ENCODE measurements at regions not wholly inside any gene's neighbourhood (a gene's known extent, or its start where the extent isn't known, plus 50 kb on each side); places are given as distances from the start of the nearest gene placed in this dataset.

DNA sequence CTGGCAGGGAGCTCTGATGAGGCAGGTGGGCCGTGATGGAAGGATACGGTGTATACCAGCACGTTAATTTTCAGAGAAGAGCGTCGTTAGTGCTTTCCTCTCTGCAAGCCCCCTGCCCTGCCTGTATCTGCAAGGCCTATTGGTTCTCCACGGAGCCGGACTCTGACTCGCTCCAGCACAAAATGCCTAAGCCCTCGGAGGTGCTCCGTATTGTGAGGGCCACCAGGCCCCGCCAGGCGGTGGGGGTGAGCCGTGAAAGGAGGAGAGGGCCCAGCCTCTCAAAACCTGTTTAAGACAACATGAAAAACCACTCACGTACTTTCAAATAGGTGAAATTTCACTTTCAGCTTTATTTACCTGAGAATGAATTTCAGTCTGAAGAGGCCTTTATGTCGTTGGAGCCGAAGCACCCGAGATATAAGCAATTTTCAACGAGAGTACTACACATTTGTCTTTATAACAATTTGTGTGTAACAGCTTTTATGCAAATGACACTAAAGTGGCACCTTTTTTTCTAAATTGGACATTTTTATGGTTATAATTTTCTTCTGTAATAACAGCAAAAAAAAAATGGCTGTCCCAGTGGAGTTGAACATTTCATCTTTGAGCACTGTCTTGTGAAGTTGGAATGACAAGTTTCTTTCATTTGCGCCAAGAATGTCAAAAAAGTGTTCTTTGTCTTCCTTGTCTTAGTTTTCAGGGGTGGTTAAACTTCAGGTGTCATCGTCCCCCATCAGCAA is 749.5 kb downstream of the VRK1 start:
- Histone ChIP-seq H3K27ac (no peak overlapping the region), H3K36me3 (no peaks in the 10 kb centered on the region), H3K4me1 (ENCODE audit: control insufficient read depth in 1 of 2, low read depth in 2 of 2) (no peaks in the 10 kb centered on the region), H3K9me3 (no peaks in the 10 kb centered on the region), H3K27me3 (replicated peaks; ENCODE audit: insufficient read depth) (no peaks in the 10 kb centered on the region), H3K4me3 (no peak overlapping the region)
- TF ChIP-seq, protein P1, sequence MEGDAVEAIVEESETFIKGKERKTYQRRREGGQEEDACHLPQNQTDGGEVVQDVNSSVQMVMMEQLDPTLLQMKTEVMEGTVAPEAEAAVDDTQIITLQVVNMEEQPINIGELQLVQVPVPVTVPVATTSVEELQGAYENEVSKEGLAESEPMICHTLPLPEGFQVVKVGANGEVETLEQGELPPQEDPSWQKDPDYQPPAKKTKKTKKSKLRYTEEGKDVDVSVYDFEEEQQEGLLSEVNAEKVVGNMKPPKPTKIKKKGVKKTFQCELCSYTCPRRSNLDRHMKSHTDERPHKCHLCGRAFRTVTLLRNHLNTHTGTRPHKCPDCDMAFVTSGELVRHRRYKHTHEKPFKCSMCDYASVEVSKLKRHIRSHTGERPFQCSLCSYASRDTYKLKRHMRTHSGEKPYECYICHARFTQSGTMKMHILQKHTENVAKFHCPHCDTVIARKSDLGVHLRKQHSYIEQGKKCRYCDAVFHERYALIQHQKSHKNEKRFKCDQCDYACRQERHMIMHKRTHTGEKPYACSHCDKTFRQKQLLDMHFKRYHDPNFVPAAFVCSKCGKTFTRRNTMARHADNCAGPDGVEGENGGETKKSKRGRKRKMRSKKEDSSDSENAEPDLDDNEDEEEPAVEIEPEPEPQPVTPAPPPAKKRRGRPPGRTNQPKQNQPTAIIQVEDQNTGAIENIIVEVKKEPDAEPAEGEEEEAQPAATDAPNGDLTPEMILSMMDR (IDR thresholded peaks at IDR 0.05), result no peak
- ATAC-seq (ENCODE audit: insufficient number of reproducible peaks, low FRiP score, low read depth) (no peak), DNase-seq (ENCODE audit: low spot score) (no peak)

DNA sequence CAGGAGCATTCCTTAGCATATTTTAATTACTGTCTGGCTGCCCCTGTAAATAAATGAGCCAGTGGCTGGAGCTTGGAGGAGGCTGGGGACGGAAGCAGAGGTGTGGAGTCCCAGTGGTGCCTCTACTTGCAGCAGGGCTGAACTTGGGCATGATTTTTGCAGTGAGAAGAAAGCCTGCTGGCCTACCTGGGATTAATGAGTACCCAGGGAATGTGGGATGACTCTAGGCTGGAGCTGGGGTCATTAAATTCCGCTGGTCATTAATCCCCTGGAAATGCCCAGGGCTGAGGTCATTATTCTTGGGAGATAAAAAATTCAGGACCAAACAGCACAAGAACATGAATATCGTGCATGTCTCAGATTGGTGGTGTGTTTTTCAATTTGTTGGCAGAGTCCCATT is 753.3 kb downstream of the VRK1 start:
- DNase-seq (ENCODE audit: low spot score) (no peak), ATAC-seq (ENCODE audit: insufficient number of reproducible peaks, low FRiP score, low read depth) (no peak)
- TF ChIP-seq, protein P1 (IDR thresholded peaks at IDR 0.05), result no peak
- Histone ChIP-seq H3K27me3 (replicated peaks; ENCODE audit: insufficient read depth) (no peaks in the 10 kb centered on the region), H3K4me1 (ENCODE audit: control insufficient read depth in 1 of 2, low read depth in 2 of 2) (no peaks in the 10 kb centered on the region), H3K4me3 (no peak overlapping the region), H3K27ac (no peak overlapping the region), H3K9me3 (no peaks in the 10 kb centered on the region), H3K36me3 (no peaks in the 10 kb centered on the region)

DNA sequence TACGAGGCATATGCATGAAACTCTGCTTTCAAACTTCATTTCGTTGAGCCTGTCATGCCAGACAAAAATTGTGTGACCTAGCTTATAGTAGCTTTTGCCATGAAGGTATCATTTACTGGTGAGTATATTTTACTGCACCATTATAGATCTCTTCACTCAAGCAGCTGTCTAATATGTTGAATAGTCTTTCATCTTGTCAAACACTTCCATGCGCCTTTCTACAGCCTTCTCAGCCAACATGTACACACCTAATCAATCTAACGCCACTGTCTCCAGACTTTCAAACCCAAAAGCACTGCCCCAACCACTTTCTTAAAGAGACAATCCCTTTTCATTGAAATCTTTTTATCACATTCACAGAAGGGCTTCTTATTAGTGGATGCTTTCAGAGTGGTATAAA is 757.4 kb downstream of the VRK1 start:
- no peaks in the 10 kb centered on the region for H3K27me3 ChIP-seq (replicated peaks; ENCODE audit: insufficient read depth)
- TF ChIP-seq, protein P1 (IDR thresholded peaks at IDR 0.05), result no peak
- H3K27ac ChIP-seq, result no peak overlapping the region
- no peaks in the 10 kb centered on the region for H3K4me1 ChIP-seq (ENCODE audit: control insufficient read depth in 1 of 2, low read depth in 2 of 2)
- H3K4me3 ChIP-seq, result no peak overlapping the region
- no peak for DNase-seq (ENCODE audit: low spot score)
- ATAC-seq (ENCODE audit: insufficient number of reproducible peaks, low FRiP score, low read depth), result no peak
- no peaks in the 10 kb centered on the region for H3K9me3 ChIP-seq
- H3K36me3 ChIP-seq, result no peaks in the 10 kb centered on the region

DNA sequence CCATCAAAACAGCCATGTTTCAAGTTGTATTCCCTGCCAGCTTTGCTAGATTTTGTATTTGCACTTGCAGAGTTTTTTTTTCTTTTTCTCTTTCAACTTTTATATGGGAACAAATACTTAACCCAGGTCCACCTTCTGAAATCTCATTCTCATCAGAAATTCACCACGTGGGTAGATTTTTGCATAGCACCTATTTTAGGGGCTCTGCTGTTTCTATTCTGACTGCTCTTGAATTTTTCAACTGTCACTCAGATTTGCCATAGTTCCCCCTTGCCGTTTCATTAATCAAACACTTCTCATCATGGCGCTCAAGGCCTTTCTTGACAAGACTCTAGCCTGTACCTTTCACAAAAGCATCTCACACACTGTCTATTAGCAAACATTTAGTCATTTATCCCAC is 767.2 kb downstream of the VRK1 start:
- Histone ChIP-seq H3K36me3 (no peaks in the 10 kb centered on the region), H3K4me3 (no peak overlapping the region), H3K9me3 (no peaks in the 10 kb centered on the region), H3K4me1 (ENCODE audit: control insufficient read depth in 1 of 2, low read depth in 2 of 2) (no peaks in the 10 kb centered on the region), H3K27ac (no peak overlapping the region), H3K27me3 (replicated peaks; ENCODE audit: insufficient read depth) (no peaks in the 10 kb centered on the region)
- TF ChIP-seq, protein P1 (IDR thresholded peaks at IDR 0.05), result no peak
- ATAC-seq (ENCODE audit: insufficient number of reproducible peaks, low FRiP score, low read depth) (no peak), DNase-seq (ENCODE audit: low spot score) (no peak)

DNA sequence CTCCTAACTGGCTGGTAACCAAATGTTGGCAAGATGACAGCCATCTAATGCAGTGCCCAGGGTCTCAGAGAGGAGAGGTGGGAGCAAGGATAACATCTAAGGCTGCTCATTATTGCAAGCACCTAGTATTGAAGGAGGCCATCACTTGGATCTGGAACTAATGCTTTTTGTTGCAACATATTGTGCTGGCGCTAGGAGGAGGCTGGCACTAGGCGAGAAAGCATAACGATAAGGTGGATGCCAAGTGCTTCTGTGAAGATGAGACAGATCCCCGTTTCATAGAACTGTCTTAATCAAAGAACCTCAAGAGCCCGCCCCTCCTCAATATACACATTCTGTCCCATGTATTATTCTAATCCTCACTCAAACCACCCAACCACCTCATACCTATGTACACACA is 774.0 kb downstream of the VRK1 start:
- ATAC-seq (ENCODE audit: insufficient number of reproducible peaks, low FRiP score, low read depth), result no peak
- DNase-seq (ENCODE audit: low spot score), result no peak
- no peaks in the 10 kb centered on the region for H3K9me3 ChIP-seq
- no peak overlapping the region for H3K27ac ChIP-seq
- H3K27me3 ChIP-seq (replicated peaks; ENCODE audit: insufficient read depth), result no peaks in the 10 kb centered on the region
- TF ChIP-seq, protein P1 (IDR thresholded peaks at IDR 0.05), result no peak
- no peaks in the 10 kb centered on the region for H3K4me1 ChIP-seq (ENCODE audit: control insufficient read depth in 1 of 2, low read depth in 2 of 2)
- H3K36me3 ChIP-seq, result no peaks in the 10 kb centered on the region
- no peak overlapping the region for H3K4me3 ChIP-seq
